Osteocyte (in vitro differentiated cells): ENCODE measurements at regions not wholly inside any gene's neighbourhood (a gene's known extent, or its start where the extent isn't known, plus 50 kb on each side); places are given as distances from the start of the nearest gene placed in this dataset.

Experiments used
- DNase-seq: peaks from one replicate; pipeline ENCODE4 v3.0.0; 2021; ENCODE audit warnings: mixed read lengths; ENCODE audit not compliant: unreplicated experiment; ENCODE audit errors: extremely low spot score
- H3K27ac Mint-ChIP-seq: one replicate; pipeline ENCODE4 v1.8.0; 2021; ENCODE audit warnings: mild to moderate bottlenecking, mixed read lengths; ENCODE audit not compliant: unreplicated experiment
- H3K27me3 Mint-ChIP-seq: one replicate; pipeline ENCODE4 v1.8.0; 2021; ENCODE audit warnings: mixed read lengths; ENCODE audit not compliant: unreplicated experiment
- H3K36me3 Mint-ChIP-seq: one replicate; pipeline ENCODE4 v1.8.0; 2021; ENCODE audit warnings: mixed read lengths; ENCODE audit not compliant: unreplicated experiment
- H3K4me1 Mint-ChIP-seq: one replicate; pipeline ENCODE4 v1.8.0; 2021; ENCODE audit warnings: mixed read lengths; ENCODE audit not compliant: unreplicated experiment
- H3K4me3 Mint-ChIP-seq: one replicate; pipeline ENCODE4 v1.8.0; 2021; ENCODE audit warnings: mild to moderate bottlenecking, moderate library complexity, mixed read lengths; ENCODE audit not compliant: unreplicated experiment
- H3K9me3 Mint-ChIP-seq: one replicate; pipeline ENCODE4 v1.8.0; 2021; ENCODE audit warnings: mixed read lengths; ENCODE audit not compliant: unreplicated experiment
- CTCF ChIP-seq: fragments of 200-600 bp; sonication (generic); IDR thresholded peaks from 2 replicates; pipeline ENCODE4 v1.5.0; 2021; ENCODE audit warnings: antibody characterized with exemption, mild to moderate bottlenecking, moderate library complexity

- H3K4me3 Mint-ChIP-seq: no peak overlapping the region
- H3K9me3 Mint-ChIP-seq: peaks cover 4% of the 10 kb centered on the region
Observed at GRCh38 chr20:57763235-57763595, 53.4 kb upstream of the PMEPA1 start.

GRCh38 chr20:57762531-57763234 is 52.9 kb upstream of the PMEPA1 start:
- Mint-ChIP-seq H3K27ac (no peak overlapping the region), H3K4me3 (no peak overlapping the region), H3K36me3 (peaks cover 3% of the 10 kb centered on the region)

More at GRCh38 chr20:57763235-57763595, 53.4 kb upstream of the PMEPA1 start:
- DNase-seq: no peak
- no peak overlapping the region for H3K27ac Mint-ChIP-seq
- H3K36me3 Mint-ChIP-seq: peaks cover 3% of the 10 kb centered on the region
- H3K27me3 Mint-ChIP-seq: no peaks in the 10 kb centered on the region
- peaks cover 14% of the 10 kb centered on the region for H3K4me1 Mint-ChIP-seq
- TF ChIP-seq CTCF: no peak

DNA sequence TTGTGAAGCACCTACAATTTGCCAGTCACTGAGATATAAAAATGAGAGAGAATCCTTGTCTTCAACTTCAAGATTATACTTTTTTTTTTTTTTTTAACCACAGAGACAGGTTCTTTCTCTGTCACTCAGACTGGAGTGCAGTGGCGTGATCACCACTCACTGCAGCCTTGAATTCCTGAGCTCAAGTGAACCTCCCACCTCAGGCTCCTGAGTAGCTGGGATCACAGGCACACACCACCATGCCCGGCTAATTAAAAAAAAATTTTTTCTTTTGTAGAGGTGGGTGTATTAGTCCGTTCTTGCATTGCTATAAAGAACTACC is 51.6 kb upstream of the PMEPA1 start:
- no peak for TF ChIP-seq CTCF
- Mint-ChIP-seq H3K9me3 (peaks cover 4% of the 10 kb centered on the region), H3K4me1 (peaks cover 4% of the 10 kb centered on the region), H3K27ac (no peak overlapping the region), H3K36me3 (peaks cover 3% of the 10 kb centered on the region), H3K4me3 (no peak overlapping the region), H3K27me3 (no peaks in the 10 kb centered on the region)
- DNase-seq: no peak

More at GRCh38 chr20:57762531-57763234, 52.9 kb upstream of the PMEPA1 start:
- DNase-seq: no peak
- no peak for TF ChIP-seq CTCF
- Mint-ChIP-seq H3K9me3 (peaks cover 4% of the 10 kb centered on the region), H3K27me3 (no peaks in the 10 kb centered on the region), H3K4me1 (peaks cover 9% of the 10 kb centered on the region)

- H3K9me3 Mint-ChIP-seq: peaks cover 4% of the 10 kb centered on the region
- H3K4me3 Mint-ChIP-seq: no peak overlapping the region
- DNase-seq: no peak
- H3K27ac Mint-ChIP-seq: no peak overlapping the region
- H3K27me3 Mint-ChIP-seq: peaks cover 3% of the 10 kb centered on the region
- H3K36me3 Mint-ChIP-seq: peaks cover 3% of the 10 kb centered on the region
- no peak for TF ChIP-seq CTCF
- peaks cover 4% of the 10 kb centered on the region for H3K4me1 Mint-ChIP-seq
Observed at GRCh38 chr20:57760698-57761412, 51.0 kb upstream of the PMEPA1 start.

DNA sequence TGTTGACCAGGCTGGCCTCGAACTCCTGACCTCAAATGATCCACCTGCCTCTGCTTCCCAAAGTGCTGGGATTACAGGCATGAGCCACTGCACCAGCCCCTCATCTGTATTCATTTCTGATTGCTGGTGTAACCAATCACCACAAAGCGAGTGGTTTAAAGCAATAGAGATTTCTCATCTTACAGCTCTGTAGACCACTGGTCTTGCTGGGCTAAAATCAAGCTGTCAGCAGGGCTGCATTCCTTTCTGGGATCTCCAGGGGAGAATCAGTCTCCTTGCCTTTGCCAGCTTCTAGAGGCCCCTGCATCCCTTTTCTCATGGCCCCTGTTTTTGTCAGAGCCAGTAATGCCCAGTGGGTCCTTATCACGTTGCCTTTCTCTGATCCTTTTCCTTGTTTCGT is 49.9 kb upstream of the PMEPA1 start:
- H3K36me3 Mint-ChIP-seq: peaks cover 3% of the 10 kb centered on the region
- no peak overlapping the region for H3K4me3 Mint-ChIP-seq
- peaks cover 13% of the 10 kb centered on the region for H3K27me3 Mint-ChIP-seq
- peaks cover 4% of the 10 kb centered on the region for H3K4me1 Mint-ChIP-seq
- no peak overlapping the region for H3K27ac Mint-ChIP-seq
- no peak for DNase-seq
- H3K9me3 Mint-ChIP-seq: peaks cover 4% of the 10 kb centered on the region
- no peak for TF ChIP-seq CTCF
